A204.1 (cell line): ENCODE measurements at regions not wholly inside any gene's neighbourhood (a gene's known extent, or its start where the extent isn't known, plus 50 kb on each side); places are given as distances from the start of the nearest gene placed in this dataset.
"Not testable (repeated sequence)": the region's sequence is repeated elsewhere in the genome, so short reads cannot be mapped to it uniquely, and the experiment has no call there.

ENCODE experiments used
- FAIRE-seq: peaks from 2 replicates; lab custom pipeline; 2012; peaks lifted over from hg19 to GRCh38; lab: Jason Lieb, UNC

GRCh38 chr3:66812136-66812535 is 186.0 kb upstream of the KBTBD8 start:
- FAIRE-seq, result no peak

- FAIRE-seq, result no peak
Measured at GRCh38 chr3:66812741-66813140, 185.4 kb upstream of the KBTBD8 start.

GRCh38 chr3:66816090-66816761 is 181.9 kb upstream of the KBTBD8 start:
- peak; percentile 93 for FAIRE-seq

- FAIRE-seq, result no peak
Measured at GRCh38 chr3:66817951-66818557, 180.1 kb upstream of the KBTBD8 start.

- no peak for FAIRE-seq
Measured at GRCh38 chr3:66819993-66820501, 178.1 kb upstream of the KBTBD8 start.

- FAIRE-seq, result no peak
Measured at GRCh38 chr3:66822186-66823008, 175.7 kb upstream of the KBTBD8 start.

- no peak for FAIRE-seq
Measured at GRCh38 chr3:66823009-66823397, 175.1 kb upstream of the KBTBD8 start.

- FAIRE-seq, result no peak
Measured at GRCh38 chr3:66823532-66823931, 174.6 kb upstream of the KBTBD8 start.

- FAIRE-seq, result no peak
Measured at GRCh38 chr3:66825375-66825774, 172.7 kb upstream of the KBTBD8 start.

- no peak for FAIRE-seq
Measured at GRCh38 chr3:66827726-66828125, 170.4 kb upstream of the KBTBD8 start.

GRCh38 chr3:66828303-66828702 is 169.8 kb upstream of the KBTBD8 start:
- FAIRE-seq, result no peak

- FAIRE-seq, result no peak
Measured at GRCh38 chr3:66830301-66830700, 167.8 kb upstream of the KBTBD8 start.

- no peak for FAIRE-seq
Measured at GRCh38 chr3:66831931-66832330, 166.2 kb upstream of the KBTBD8 start.

- FAIRE-seq, result peak; percentile 93
Measured at GRCh38 chr3:66836363-66837152, 161.5 kb upstream of the KBTBD8 start.

- no peak for FAIRE-seq
Measured at GRCh38 chr3:66838704-66839103, 159.4 kb upstream of the KBTBD8 start.

- no peak for FAIRE-seq
Measured at GRCh38 chr3:66839508-66839907, 158.6 kb upstream of the KBTBD8 start.

- not testable (repeated sequence) for FAIRE-seq
Measured at GRCh38 chr3:66842761-66843464, 155.2 kb upstream of the KBTBD8 start.

GRCh38 chr3:66851894-66852613 is 146.1 kb upstream of the KBTBD8 start:
- no peak for FAIRE-seq

GRCh38 chr3:66854601-66855151 is 143.4 kb upstream of the KBTBD8 start:
- FAIRE-seq, result no peak

- no peak for FAIRE-seq
Measured at GRCh38 chr3:66856533-66856932, 141.6 kb upstream of the KBTBD8 start.
